ENCODE measurements at regions not wholly inside any gene's neighbourhood (a gene's known extent, or its start where the extent isn't known, plus 50 kb on each side); places are given as distances from the start of the nearest gene placed in this dataset.

- ATAC-seq (no peak), DNase-seq (no peak)
- H3K27me3 ChIP-seq = no peaks in the 10 kb centered on the region
- H3K4me1 ChIP-seq = no peaks in the 10 kb centered on the region
- TF ChIP-seq POLR2A (IDR thresholded peaks at IDR 0.05) (no peak), CTCF (IDR thresholded peaks at IDR 0.05) (no peak)
- H3K27ac ChIP-seq = no peak overlapping the region
- H3K36me3 ChIP-seq (replicated peaks in 1 of 2; ENCODE audit: insufficient read depth in 1 of 2, low read depth in 2 of 2) = no peaks in the 10 kb centered on the region
- no peak overlapping the region for H3K4me3 ChIP-seq
- no peaks in the 10 kb centered on the region for H3K9me3 ChIP-seq
- intact Hi-C loops (cut with DNase I) = no loop called here
Measured at GRCh38 chr2:149645391-149645790, 57.8 kb upstream of the MMADHC start.
